Astrocyte of the cerebellum (primary cell): ENCODE measurements at regions not wholly inside any gene's neighbourhood (a gene's known extent, or its start where the extent isn't known, plus 50 kb on each side); places are given as distances from the start of the nearest gene placed in this dataset.

Experiments used
- DNase-seq: peaks from one replicate; pipeline ENCODE4 v3.0.0-alpha.2; 2011; ENCODE audit warnings: low read depth
- H3K4me3 ChIP-seq: 2 replicates; pipeline ENCODE4 v1.5.1; 2011; ENCODE audit warnings: mild to moderate bottlenecking, low read depth, low read length, moderate library complexity
- in situ Hi-C: cut with HindIII; loops from 2 replicates; pipeline ENCODE4 v1.10.0; 2017; ENCODE audit warnings: low sequenced_read_pairs
- TF ChIP-seq, protein P1 (sequence below): IDR thresholded peaks from 2 replicates; pipeline ENCODE4 v1.5.1; 2012; ENCODE audit warnings: low read length, low read depth, moderate library complexity, mild to moderate bottlenecking; ENCODE audit errors: missing control alignments

DNA sequence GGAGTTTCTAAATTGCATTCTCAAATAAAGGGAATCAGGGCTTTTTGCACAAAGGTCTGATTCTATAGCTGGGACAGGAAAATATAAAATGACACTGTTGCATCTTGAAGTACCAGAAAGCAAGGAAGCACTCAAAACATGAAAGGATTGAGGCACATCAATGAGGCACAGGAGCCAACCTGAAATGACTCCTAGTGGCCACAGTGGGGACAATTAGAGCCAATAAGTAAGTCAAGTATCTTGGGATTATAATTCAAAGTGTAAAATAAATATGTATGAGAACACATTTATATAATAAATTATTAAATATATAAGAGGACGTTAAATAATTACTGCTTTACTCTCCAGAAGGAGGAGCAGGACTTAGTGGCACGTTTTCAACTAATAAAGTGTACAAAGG lies 1259.5 kb upstream of the CDH2 start:
- in situ Hi-C loops: no loop called here

GRCh38 chr18:29434650-29435049 lies 1257.7 kb upstream of the CDH2 start:
- TF ChIP-seq, protein P1, sequence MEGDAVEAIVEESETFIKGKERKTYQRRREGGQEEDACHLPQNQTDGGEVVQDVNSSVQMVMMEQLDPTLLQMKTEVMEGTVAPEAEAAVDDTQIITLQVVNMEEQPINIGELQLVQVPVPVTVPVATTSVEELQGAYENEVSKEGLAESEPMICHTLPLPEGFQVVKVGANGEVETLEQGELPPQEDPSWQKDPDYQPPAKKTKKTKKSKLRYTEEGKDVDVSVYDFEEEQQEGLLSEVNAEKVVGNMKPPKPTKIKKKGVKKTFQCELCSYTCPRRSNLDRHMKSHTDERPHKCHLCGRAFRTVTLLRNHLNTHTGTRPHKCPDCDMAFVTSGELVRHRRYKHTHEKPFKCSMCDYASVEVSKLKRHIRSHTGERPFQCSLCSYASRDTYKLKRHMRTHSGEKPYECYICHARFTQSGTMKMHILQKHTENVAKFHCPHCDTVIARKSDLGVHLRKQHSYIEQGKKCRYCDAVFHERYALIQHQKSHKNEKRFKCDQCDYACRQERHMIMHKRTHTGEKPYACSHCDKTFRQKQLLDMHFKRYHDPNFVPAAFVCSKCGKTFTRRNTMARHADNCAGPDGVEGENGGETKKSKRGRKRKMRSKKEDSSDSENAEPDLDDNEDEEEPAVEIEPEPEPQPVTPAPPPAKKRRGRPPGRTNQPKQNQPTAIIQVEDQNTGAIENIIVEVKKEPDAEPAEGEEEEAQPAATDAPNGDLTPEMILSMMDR: no peak
- in situ Hi-C loops: no loop called here
- no peak for DNase-seq
- H3K4me3 ChIP-seq: no peak overlapping the region

More for the DNA sequence above, 1259.5 kb upstream of the CDH2 start:
- TF ChIP-seq, protein P1: no peak
- H3K4me3 ChIP-seq: no peak overlapping the region
- DNase-seq: no peak

- in situ Hi-C loops: no loop called here
- no peak for DNase-seq
- TF ChIP-seq, protein P1: no peak
- H3K4me3 ChIP-seq: no peak overlapping the region
Measured at GRCh38 chr18:29430416-29430815, 1253.5 kb upstream of the CDH2 start.

DNA sequence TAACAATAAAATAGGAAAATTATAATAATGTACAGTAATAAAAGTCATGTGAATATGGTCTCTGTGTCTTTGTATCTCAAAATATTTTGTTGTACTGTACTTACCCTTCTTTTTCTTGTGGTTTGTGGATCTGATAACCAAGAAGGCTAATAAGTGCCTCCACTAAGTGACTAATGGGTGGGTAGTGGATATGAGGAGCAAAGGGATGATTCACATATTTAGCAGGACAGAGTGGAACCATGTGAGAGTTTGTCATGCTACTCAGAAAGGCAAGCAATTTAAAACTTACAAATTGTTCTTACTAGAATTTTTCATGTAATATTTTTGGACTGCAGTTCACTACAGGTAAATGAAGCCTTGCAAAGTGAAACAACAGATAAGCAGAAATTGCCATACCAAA lies 1241.2 kb upstream of the CDH2 start:
- TF ChIP-seq, protein P1: no peak
- no peak overlapping the region for H3K4me3 ChIP-seq
- in situ Hi-C loops: no loop called here
- peak; percentile 8 for DNase-seq

DNA sequence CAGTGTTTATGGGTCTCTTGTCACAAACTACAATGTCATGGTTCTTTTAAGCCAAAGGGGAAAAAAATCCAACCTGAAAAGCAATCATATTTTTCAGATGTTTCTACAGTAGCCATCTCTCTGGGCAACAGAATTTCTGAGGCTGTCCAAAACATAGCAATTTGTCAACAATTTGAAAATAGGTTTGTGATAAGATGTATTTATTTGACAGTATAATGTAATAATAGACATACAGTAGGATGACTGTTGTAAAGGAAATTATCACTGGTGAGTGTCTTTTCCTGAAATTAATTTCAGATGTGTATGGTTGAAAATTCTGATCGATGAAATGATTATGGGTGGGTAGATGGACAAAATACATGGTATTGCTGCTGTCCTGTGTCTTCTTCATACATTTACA lies 1230.1 kb upstream of the CDH2 start:
- TF ChIP-seq, protein P1: no peak
- DNase-seq: no peak
- in situ Hi-C loops: no loop called here
- no peak overlapping the region for H3K4me3 ChIP-seq

DNA sequence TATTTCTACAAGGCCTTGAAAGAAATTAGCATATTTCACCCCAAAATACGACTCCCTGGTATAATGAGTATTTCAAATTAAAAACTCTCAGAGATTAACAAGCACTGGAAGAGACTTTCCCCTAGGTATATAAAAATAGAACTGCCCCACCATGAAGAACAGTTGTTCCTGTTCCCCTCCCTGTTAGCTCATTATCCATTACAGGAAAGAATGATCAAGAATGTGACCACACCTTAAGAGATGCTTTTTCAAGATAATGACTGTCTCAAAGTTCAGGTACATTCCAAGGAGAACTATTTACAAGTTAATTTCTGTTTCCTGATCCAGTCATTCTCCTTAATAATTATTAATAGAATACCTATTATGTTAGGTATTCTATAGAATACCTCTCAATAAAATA lies 1220.6 kb upstream of the CDH2 start:
- TF ChIP-seq, protein P1: no peak
- no peak overlapping the region for H3K4me3 ChIP-seq
- in situ Hi-C loops: no loop called here
- no peak for DNase-seq
